Endodermal cell (in vitro differentiated cells): ENCODE measurements at regions not wholly inside any gene's neighbourhood (a gene's known extent, or its start where the extent isn't known, plus 50 kb on each side); places are given as distances from the start of the nearest gene placed in this dataset.
A peak's percentile ranks its signal among the peaks of the same experiment; 100 is the strongest.

Experiments used
- DNase-seq: peaks from one replicate; pipeline ENCODE4 v3.0.0-alpha.2; 2017
- H3K27ac ChIP-seq: 2 replicates; pipeline ENCODE4 v1.5.1; 2013; ENCODE audit warnings: mild to moderate bottlenecking, low read depth, low read length, moderate library complexity
- H3K27me3 ChIP-seq: 2 replicates; pipeline ENCODE4 v1.6.1; 2013; ENCODE audit warnings: mild to moderate bottlenecking, low read length, moderate library complexity; ENCODE audit not compliant: insufficient read depth, control insufficient read depth, poor library complexity, severe bottlenecking
- H3K36me3 ChIP-seq: 2 replicates; pipeline ENCODE4 v1.7.0; 2013; ENCODE audit warnings: mild to moderate bottlenecking, low read length, moderate library complexity; ENCODE audit not compliant: control insufficient read depth, insufficient read depth
- H3K4me1 ChIP-seq: one replicate; pipeline ENCODE4 v1.7.0; 2013; ENCODE audit warnings: low read length; ENCODE audit not compliant: control insufficient read depth, insufficient read depth
- H3K4me3 ChIP-seq: 2 replicates; pipeline ENCODE4 v1.5.1; 2013; ENCODE audit warnings: mild to moderate bottlenecking, low read length, moderate library complexity
- H3K9ac ChIP-seq: 2 replicates; pipeline ENCODE4 v1.6.1; 2013; ENCODE audit warnings: mild to moderate bottlenecking, low read length, moderate library complexity; ENCODE audit not compliant: poor library complexity, severe bottlenecking; ENCODE audit errors: extremely low read depth
- H3K9me3 ChIP-seq: 2 replicates; pipeline ENCODE4 v1.6.1; 2013; ENCODE audit warnings: mild to moderate bottlenecking, low read length, moderate library complexity; ENCODE audit not compliant: control insufficient read depth
- H3K27ac Mint-ChIP-seq: 2 replicates; pipeline ENCODE4 v1.8.0; 2020; ENCODE audit warnings: mixed read lengths
- H3K27me3 Mint-ChIP-seq: 2 replicates; pipeline ENCODE4 v1.8.0; 2021; ENCODE audit warnings: mild to moderate bottlenecking, mixed read lengths; ENCODE audit not compliant: insufficient read depth
- H3K36me3 Mint-ChIP-seq: 2 replicates; pipeline ENCODE4 v1.8.0; 2020; ENCODE audit warnings: low read depth, mixed read lengths
- H3K4me1 Mint-ChIP-seq: 2 replicates; pipeline ENCODE4 v1.8.0; 2020; ENCODE audit warnings: mixed read lengths
- H3K4me3 Mint-ChIP-seq: 2 replicates; pipeline ENCODE4 v1.8.0; 2020; ENCODE audit warnings: mild to moderate bottlenecking, moderate library complexity, mixed read lengths
- H3K9me3 Mint-ChIP-seq: 2 replicates; pipeline ENCODE4 v1.8.0; 2020; ENCODE audit warnings: mild to moderate bottlenecking, mixed read lengths
- CTCF ChIP-seq: fragments of 200-600 bp; sonication (generic); conservative IDR thresholded peaks from 2 replicates; pipeline ENCODE4 v1.5.0; 2021; ENCODE audit warnings: antibody characterized with exemption, mild to moderate bottlenecking
- WGBS, 2 experiments: methylation state at CpG; one replicate each; pipeline versions ENCODE4 v1.1.5 to v1.1.7; 2013; ENCODE audit warnings: missing lambda C conversion rate in 2 of 2, mixed read lengths in 1 of 2; ENCODE audit not compliant: insufficient coverage in 1 of 2, insufficient read length in 1 of 2; 5-methylcytosine and 5-hydroxymethylcytosine counted together

GRCh38 chr10:110413903-110414547 lies 83.7 kb upstream of the DUSP5 start:
- H3K4me1 ChIP-seq: peaks cover 3% of the 10 kb centered on the region
- DNase-seq: no peak
- H3K36me3 ChIP-seq: no peaks in the 10 kb centered on the region
- H3K36me3 Mint-ChIP-seq: no peaks in the 10 kb centered on the region
- H3K9ac ChIP-seq: no peak overlapping the region
- H3K27ac Mint-ChIP-seq: peak overlapping the region; percentile 0
- H3K4me3 ChIP-seq: no peak overlapping the region
- H3K27me3 Mint-ChIP-seq: no peaks in the 10 kb centered on the region
- H3K27me3 ChIP-seq: no peaks in the 10 kb centered on the region
- WGBS, 2 experiments: 92 to 93% methylated on average over 10 to 11 of the region's 11 CpGs
- H3K27ac ChIP-seq: no peak overlapping the region
- no peaks in the 10 kb centered on the region for H3K9me3 Mint-ChIP-seq
- H3K4me1 Mint-ChIP-seq: peaks cover 27% of the 10 kb centered on the region
- H3K9me3 ChIP-seq: no peaks in the 10 kb centered on the region
- TF ChIP-seq CTCF: no peak
- no peak overlapping the region for H3K4me3 Mint-ChIP-seq

GRCh38 chr10:110414548-110415309 lies 83.0 kb upstream of the DUSP5 start:
- no peak for DNase-seq
- no peak overlapping the region for H3K27ac ChIP-seq
- H3K36me3 ChIP-seq: no peaks in the 10 kb centered on the region
- peaks cover 3% of the 10 kb centered on the region for H3K4me1 ChIP-seq
- no peaks in the 10 kb centered on the region for H3K9me3 ChIP-seq
- TF ChIP-seq CTCF: no peak
- Mint-ChIP-seq H3K36me3 (no peaks in the 10 kb centered on the region), H3K9me3 (no peaks in the 10 kb centered on the region), H3K27me3 (peaks cover 2% of the 10 kb centered on the region), H3K4me3 (no peak overlapping the region), H3K4me1 (peaks cover 21% of the 10 kb centered on the region), H3K27ac (no peak overlapping the region)
- 90 to 93% methylated on average over 5 to 9 of the region's 10 CpGs for WGBS, 2 experiments
- H3K4me3 ChIP-seq: no peak overlapping the region
- H3K9ac ChIP-seq: no peak overlapping the region
- H3K27me3 ChIP-seq: no peaks in the 10 kb centered on the region

GRCh38 chr10:110415809-110416208 lies 81.9 kb upstream of the DUSP5 start:
- DNase-seq: no peak
- Mint-ChIP-seq H3K36me3 (no peaks in the 10 kb centered on the region), H3K27me3 (peaks cover 2% of the 10 kb centered on the region), H3K4me3 (no peak overlapping the region), H3K9me3 (no peaks in the 10 kb centered on the region), H3K27ac (no peak overlapping the region), H3K4me1 (peaks cover 16% of the 10 kb centered on the region)
- 80% methylated on average over 2 to 3 of the region's 3 CpGs for WGBS, 2 experiments
- Histone ChIP-seq H3K9me3 (no peaks in the 10 kb centered on the region), H3K4me1 (peaks cover 3% of the 10 kb centered on the region), H3K27me3 (no peaks in the 10 kb centered on the region), H3K27ac (no peak overlapping the region), H3K9ac (no peak overlapping the region), H3K4me3 (no peak overlapping the region), H3K36me3 (no peaks in the 10 kb centered on the region)
- no peak for TF ChIP-seq CTCF
